ENCODE measurements at regions not wholly inside any gene's neighbourhood (a gene's known extent, or its start where the extent isn't known, plus 50 kb on each side); places are given as distances from the start of the nearest gene placed in this dataset.
A peak's percentile ranks its signal among the peaks of the same experiment; 100 is the strongest.

DNA sequence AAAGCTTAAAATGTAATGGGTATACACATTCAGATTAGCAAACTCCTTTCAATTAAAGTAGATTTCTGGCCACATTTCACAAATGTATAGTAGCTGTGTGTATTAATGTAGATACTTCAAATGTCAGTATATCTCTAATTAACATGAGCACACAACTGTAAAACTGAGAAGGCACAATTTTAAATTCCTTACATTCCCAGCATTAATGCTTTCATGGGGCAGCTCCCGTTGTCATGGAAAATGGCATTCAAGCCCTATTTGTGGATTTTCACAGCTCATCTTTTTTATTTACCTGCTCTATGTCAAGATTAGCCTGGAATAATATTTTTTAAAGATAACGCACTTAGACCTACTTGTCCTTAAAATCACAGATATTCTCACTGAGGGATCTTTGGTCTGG is 113.6 kb upstream of the SOX6 start:
- TF ChIP-seq, protein P1, sequence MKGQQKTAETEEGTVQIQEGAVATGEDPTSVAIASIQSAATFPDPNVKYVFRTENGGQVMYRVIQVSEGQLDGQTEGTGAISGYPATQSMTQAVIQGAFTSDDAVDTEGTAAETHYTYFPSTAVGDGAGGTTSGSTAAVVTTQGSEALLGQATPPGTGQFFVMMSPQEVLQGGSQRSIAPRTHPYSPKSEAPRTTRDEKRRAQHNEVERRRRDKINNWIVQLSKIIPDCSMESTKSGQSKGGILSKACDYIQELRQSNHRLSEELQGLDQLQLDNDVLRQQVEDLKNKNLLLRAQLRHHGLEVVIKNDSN (IDR thresholded peaks at IDR 0.05): no peak
- no peak for TF ChIP-seq ZBTB7A (IDR thresholded peaks at IDR 0.05; ENCODE audit: low read depth)
- TF ChIP-seq YY1 (IDR thresholded peaks at IDR 0.05; ENCODE audit: low read depth): no peak
- TF ChIP-seq NFIC (IDR thresholded peaks at IDR 0.05): no peak
- TF ChIP-seq TEAD4 (IDR thresholded peaks at IDR 0.05): peak; percentile 83
- TF ChIP-seq EGR1 (IDR thresholded peaks at IDR 0.05): no peak

DNA sequence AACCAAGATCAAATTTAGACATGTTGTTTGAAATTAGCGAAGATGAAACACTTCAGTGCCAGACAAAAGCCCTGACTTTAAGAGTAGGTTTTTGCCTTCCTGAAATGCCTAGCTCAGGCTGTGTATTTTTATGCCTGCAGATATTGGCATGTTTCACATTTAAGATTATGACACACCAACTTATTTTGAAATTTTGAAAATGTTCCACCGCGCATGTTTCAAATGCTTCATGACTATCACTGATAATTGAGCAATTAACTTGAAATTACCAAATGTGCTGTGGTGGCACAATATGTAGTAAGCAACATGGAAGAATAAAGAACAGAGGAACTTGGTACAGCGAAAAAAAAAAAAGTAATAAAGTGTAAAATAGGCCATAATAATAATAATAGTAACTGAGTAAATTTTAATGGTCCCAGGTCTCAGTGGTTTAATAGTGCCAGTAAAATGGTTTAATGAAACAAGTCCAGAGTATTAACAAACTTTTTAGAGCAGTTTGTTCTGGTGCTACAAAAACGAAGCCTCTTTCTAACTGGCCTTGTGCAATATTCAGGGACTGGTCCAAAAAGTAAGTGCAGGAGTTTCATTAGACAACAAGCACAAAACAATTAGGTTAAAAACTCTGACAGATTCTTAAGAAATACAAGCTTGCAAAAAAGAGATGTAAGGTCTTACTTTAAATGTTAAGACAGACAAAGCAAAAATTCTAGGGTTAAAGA is 112.5 kb upstream of the SOX6 start:
- TF ChIP-seq, protein P2, sequence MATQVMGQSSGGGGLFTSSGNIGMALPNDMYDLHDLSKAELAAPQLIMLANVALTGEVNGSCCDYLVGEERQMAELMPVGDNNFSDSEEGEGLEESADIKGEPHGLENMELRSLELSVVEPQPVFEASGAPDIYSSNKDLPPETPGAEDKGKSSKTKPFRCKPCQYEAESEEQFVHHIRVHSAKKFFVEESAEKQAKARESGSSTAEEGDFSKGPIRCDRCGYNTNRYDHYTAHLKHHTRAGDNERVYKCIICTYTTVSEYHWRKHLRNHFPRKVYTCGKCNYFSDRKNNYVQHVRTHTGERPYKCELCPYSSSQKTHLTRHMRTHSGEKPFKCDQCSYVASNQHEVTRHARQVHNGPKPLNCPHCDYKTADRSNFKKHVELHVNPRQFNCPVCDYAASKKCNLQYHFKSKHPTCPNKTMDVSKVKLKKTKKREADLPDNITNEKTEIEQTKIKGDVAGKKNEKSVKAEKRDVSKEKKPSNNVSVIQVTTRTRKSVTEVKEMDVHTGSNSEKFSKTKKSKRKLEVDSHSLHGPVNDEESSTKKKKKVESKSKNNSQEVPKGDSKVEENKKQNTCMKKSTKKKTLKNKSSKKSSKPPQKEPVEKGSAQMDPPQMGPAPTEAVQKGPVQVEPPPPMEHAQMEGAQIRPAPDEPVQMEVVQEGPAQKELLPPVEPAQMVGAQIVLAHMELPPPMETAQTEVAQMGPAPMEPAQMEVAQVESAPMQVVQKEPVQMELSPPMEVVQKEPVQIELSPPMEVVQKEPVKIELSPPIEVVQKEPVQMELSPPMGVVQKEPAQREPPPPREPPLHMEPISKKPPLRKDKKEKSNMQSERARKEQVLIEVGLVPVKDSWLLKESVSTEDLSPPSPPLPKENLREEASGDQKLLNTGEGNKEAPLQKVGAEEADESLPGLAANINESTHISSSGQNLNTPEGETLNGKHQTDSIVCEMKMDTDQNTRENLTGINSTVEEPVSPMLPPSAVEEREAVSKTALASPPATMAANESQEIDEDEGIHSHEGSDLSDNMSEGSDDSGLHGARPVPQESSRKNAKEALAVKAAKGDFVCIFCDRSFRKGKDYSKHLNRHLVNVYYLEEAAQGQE (IDR thresholded peaks at IDR 0.05; ENCODE audit: low read depth): no peak
- TF ChIP-seq, protein P1 (IDR thresholded peaks at IDR 0.05): no peak
- TF ChIP-seq RAD21 (IDR thresholded peaks at IDR 0.05; ENCODE audit: low read depth) (no peak), FOXM1 (IDR thresholded peaks at IDR 0.05; ENCODE audit: borderline replicate concordance, low read depth) (no peak), TEAD4 (IDR thresholded peaks at IDR 0.05) (no peak), ZBTB7A (IDR thresholded peaks at IDR 0.05; ENCODE audit: low read depth) (no peak), YY1 (IDR thresholded peaks at IDR 0.05; ENCODE audit: low read depth) (no peak), EP300 (IDR thresholded peaks at IDR 0.05; ENCODE audit: borderline replicate concordance) (no peak), TCF12 (IDR thresholded peaks at IDR 0.05; ENCODE audit: low read depth) (no peak), EGR1 (IDR thresholded peaks at IDR 0.05) (no peak), CEBPB (IDR thresholded peaks at IDR 0.05) (no peak), CREB1 (IDR thresholded peaks at IDR 0.05; ENCODE audit: low read depth) (no peak), TAF1 (IDR thresholded peaks at IDR 0.05; ENCODE audit: low read depth) (no peak), NFIC (IDR thresholded peaks at IDR 0.05) (no peak)
- TF ChIP-seq, protein P3, sequence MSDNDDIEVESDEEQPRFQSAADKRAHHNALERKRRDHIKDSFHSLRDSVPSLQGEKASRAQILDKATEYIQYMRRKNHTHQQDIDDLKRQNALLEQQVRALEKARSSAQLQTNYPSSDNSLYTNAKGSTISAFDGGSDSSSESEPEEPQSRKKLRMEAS (IDR thresholded peaks at IDR 0.05): no peak

DNA sequence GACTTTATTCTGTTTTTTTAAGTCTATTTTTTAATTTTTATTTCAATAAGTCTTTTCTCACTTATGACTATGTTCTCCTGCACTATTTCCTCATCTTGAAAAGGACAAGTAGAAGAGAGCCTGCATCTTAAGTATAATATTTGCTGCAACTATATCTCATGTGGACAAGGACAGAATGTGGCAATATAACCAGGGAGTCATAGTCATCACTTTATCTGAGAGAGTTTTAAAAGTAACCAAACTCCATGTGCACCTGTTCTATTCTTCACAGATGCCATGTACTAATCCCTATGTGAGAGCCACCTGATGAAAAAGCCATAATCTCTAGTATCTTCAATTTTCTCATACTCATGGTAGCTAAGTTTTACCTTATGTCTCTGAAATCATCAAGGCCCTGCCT is 104.2 kb upstream of the SOX6 start:
- no peak for TF ChIP-seq NFIC (IDR thresholded peaks at IDR 0.05)
- no peak for TF ChIP-seq YY1 (IDR thresholded peaks at IDR 0.05; ENCODE audit: low read depth)
- no peak for TF ChIP-seq ZBTB7A (IDR thresholded peaks at IDR 0.05; ENCODE audit: low read depth)
- TF ChIP-seq TAF1 (IDR thresholded peaks at IDR 0.05; ENCODE audit: low read depth): no peak
- TF ChIP-seq, protein P3 (IDR thresholded peaks at IDR 0.05): no peak
- TF ChIP-seq, protein P1 (IDR thresholded peaks at IDR 0.05): no peak
- TF ChIP-seq TCF12 (IDR thresholded peaks at IDR 0.05; ENCODE audit: low read depth): no peak
- no peak for TF ChIP-seq CREB1 (IDR thresholded peaks at IDR 0.05; ENCODE audit: low read depth)
- no peak for TF ChIP-seq RAD21 (IDR thresholded peaks at IDR 0.05; ENCODE audit: low read depth)
- TF ChIP-seq CEBPB (IDR thresholded peaks at IDR 0.05): no peak
- TF ChIP-seq, protein P2 (IDR thresholded peaks at IDR 0.05; ENCODE audit: low read depth): no peak
- TF ChIP-seq EGR1 (IDR thresholded peaks at IDR 0.05): no peak
- TF ChIP-seq TEAD4 (IDR thresholded peaks at IDR 0.05): no peak

DNA sequence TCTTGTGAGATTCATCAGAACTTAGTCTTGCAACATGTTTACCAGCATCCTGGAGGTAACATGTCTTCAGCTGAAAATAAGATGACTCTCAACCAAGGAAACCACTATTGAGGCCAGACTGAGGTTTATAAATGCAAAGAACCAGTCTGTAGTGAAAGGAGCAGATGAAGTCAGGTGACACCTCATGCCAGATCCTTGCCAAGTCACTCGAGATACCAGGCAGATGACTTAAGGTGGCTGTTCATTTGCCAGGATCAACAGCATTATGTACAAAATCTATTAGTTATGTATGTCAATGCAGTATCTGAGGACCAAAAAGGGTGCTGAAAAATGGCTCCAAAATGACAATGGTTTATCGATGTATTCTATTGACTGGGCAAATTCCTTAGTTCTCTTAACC is 100.0 kb upstream of the SOX6 start:
- no peak for TF ChIP-seq TEAD4 (IDR thresholded peaks at IDR 0.05)
- no peak for TF ChIP-seq CREB1 (IDR thresholded peaks at IDR 0.05; ENCODE audit: low read depth)
- TF ChIP-seq EGR1 (IDR thresholded peaks at IDR 0.05): no peak
- no peak for TF ChIP-seq RAD21 (IDR thresholded peaks at IDR 0.05; ENCODE audit: low read depth)
- TF ChIP-seq CEBPB (IDR thresholded peaks at IDR 0.05): no peak
- no peak for TF ChIP-seq NFIC (IDR thresholded peaks at IDR 0.05)
- TF ChIP-seq FOXM1 (IDR thresholded peaks at IDR 0.05; ENCODE audit: borderline replicate concordance, low read depth): no peak
- TF ChIP-seq, protein P2 (IDR thresholded peaks at IDR 0.05; ENCODE audit: low read depth): no peak
- TF ChIP-seq TAF1 (IDR thresholded peaks at IDR 0.05; ENCODE audit: low read depth): no peak
- no peak for TF ChIP-seq TCF12 (IDR thresholded peaks at IDR 0.05; ENCODE audit: low read depth)
- TF ChIP-seq YY1 (IDR thresholded peaks at IDR 0.05; ENCODE audit: low read depth): no peak
- no peak for TF ChIP-seq EP300 (IDR thresholded peaks at IDR 0.05; ENCODE audit: borderline replicate concordance)
- TF ChIP-seq, protein P1 (IDR thresholded peaks at IDR 0.05): no peak
- TF ChIP-seq ZBTB7A (IDR thresholded peaks at IDR 0.05; ENCODE audit: low read depth): no peak
- TF ChIP-seq, protein P3 (IDR thresholded peaks at IDR 0.05): no peak

Measured in Ishikawa (cell line).